ENCODE measurements at regions not wholly inside any gene's neighbourhood (a gene's known extent, or its start where the extent isn't known, plus 50 kb on each side); places are given as distances from the start of the nearest gene placed in this dataset.

DNA sequence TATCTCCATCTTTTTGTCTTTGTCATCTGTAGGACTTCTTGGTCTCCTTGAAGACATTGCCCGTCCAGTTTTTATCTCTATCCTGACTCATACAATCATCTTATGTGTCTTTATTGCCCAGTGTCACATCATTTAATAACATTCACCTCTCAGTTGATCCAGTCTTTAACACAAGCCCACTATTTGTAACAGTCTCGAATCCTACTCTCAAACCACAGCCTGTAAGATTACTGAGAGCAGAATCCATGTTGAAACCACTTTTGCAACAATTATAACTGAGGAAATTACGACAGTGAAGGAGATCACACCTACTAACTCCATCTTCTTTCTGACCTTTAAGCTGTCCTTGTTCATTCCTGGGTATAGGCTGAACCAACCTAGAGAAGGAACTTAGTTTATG, 1206.0 kb upstream of the ZEB2 start:
- DNase-seq (ENCODE audit: low read depth in 3 of 3), result no peak

DNA sequence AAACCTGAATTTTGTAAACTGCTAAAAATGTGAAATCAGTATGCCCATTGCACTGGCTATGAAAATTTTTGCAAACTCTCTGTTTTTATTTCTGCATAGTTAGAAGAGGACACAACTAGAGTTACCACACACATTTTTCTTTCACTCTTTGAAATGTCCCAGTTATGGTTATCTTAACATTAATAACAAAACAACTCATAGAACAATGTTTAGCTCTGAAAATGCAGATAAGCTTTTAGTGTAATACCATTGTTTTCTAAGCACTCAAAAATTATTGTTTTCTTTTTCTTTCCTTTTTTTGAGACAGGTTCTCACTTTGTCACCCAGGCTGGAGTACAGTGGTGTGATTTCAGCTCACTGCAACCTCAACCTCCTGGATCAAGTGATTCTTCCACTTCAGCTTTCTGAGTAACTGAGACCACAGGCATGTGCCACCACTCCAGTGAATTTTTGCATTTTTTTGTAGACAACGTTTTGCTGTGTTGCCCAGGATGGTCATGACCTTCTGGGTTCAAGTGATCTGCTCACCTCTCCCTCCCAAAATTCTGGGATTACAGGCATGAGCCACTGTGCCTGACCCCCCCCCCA, 1204.5 kb upstream of the ZEB2 start:
- DNase-seq (ENCODE audit: low read depth in 3 of 3), result no peak

DNA sequence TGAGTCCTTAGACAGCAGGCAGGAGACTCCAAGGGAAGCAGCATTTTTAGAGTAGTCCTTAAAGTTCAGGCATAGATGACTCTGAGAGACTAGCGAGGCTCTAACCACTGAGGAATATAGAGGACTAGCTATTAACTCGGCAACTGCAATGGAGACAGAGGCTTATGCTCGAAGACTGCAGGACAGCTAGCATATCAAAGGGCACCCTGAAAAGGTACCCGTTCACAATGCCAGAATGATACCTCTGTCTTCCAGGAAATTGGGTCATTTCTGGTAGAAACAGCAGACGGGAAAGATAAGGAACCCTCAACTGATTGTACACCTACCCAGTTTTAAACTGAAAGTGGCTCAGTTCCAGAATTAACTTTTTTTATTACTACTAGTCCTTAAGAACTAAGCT, 1204.0 kb upstream of the ZEB2 start:
- DNase-seq (ENCODE audit: low read depth in 3 of 3), result no peak

DNA sequence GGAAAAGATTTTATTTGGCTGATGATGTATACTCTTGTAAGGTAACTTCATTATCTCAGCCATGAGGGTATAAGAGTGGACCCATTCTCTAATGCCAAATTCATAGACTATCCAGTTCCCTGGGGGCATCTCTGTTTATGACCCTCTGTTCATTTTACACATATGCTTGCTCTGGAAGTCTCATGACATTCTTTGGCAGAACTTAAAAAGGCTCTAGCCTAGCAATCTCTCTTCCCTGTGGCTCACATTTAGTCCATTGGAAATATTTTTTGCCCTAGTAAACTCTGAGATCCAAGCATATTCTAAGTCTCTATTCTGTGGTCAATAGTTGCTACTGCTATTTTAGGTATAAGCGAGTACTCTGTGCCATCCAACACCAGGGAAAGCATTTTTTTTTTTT, 1201.8 kb upstream of the ZEB2 start:
- DNase-seq (ENCODE audit: low read depth in 3 of 3), result no peak

DNA sequence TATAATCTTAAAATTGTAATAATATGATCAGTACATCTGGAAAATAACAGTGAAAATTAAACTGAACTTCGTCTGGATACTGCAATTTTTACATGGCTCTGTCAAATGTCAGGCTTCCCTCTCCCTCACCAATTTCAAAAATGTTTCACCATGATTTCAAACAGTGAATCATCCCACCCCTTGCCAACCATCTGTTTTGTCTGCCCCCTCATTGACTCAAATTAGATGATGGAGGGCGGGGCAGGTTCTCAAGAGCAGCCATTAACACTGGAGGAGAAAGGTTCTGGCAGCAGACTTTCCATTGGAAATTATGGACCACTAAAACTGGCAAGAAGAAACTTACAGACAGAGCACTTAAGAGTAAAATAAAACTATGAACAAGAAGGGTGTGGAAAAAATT, 1195.7 kb upstream of the ZEB2 start:
- no peak for DNase-seq (ENCODE audit: low read depth in 3 of 3)

DNA sequence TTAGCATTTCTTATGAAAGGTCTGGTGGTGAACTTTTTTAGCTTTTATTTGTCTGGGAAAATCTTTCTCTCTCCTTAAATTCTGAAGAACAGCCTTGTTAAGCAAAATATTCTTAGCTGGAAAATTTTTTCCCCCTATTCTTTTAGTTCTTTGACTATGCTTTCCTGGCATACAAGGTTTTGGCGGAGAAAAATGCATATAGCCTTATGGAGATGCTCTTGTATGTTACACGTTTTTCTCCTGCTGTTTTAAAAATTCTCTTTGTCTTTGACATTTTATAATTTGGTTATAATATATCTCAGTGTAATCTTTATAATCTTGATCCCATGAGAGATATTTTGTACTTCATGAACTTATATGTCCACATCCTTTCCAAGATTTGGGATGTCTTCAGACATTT, 1190.4 kb upstream of the ZEB2 start:
- no peak for DNase-seq (ENCODE audit: low read depth in 3 of 3)

DNA sequence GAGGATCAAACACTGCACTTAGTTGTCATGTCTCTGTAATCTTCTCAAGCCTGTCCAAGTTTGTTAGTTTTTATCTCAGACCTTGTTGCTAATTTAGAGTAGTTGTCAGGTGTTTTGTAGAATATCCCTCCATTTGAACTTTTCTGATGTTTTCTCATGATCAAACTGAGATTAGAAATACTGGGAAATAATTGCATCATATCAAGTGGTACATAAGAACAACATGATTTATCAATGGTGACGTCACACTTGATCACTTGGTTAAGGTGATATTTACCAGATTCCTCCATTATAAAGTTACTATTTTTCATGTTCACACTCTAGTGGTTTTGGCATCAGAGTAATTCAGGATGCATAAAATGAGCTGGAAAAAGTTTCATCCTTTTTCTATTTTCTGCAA, 1182.4 kb upstream of the ZEB2 start:
- DNase-seq (ENCODE audit: low read depth in 3 of 3), result no peak

DNA sequence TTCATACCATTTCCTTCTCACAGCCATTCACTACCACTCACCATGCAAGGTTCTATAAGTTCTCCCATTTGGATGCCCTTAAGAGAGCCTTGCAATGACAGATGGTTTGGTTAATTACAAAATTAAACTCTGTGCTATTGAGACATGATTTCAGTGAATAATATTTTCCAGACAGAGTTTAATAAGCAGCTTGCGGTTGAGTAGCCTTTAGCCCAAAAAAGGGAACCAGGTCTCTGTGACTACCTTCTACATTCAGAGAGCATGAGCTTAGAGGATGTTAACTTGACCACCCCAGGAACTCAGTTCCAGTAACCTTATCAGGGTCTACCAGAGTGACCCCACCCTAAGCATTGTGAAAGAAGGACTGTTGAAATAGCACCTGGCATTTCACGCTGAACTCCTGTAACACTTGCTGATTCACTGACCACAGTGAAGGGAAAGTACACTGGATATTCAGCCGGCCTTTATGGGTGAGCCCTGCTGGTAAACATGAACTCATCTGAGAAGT, 1173.1 kb upstream of the ZEB2 start:
- DNase-seq (ENCODE audit: low read depth in 3 of 3), result no peak

DNA sequence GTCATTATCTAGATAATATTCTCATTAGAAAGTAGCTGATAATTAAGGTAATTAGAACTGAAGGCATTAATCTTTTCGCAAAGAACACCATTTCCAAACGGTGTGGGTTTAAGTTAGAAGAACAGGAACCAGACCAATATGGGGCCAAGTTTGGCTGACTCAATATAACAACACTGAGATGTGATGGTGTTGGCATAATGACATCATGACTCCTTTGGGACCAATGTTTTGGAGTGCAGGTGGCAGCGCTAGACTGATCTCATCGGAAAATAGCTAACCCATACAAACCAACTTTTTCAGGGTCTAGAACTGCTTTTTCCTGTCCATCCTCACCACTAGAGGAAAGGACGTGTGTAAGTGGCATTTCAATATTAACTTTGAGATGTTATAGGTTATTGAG, 1171.7 kb upstream of the ZEB2 start:
- DNase-seq (ENCODE audit: low read depth in 3 of 3), result no peak

DNA sequence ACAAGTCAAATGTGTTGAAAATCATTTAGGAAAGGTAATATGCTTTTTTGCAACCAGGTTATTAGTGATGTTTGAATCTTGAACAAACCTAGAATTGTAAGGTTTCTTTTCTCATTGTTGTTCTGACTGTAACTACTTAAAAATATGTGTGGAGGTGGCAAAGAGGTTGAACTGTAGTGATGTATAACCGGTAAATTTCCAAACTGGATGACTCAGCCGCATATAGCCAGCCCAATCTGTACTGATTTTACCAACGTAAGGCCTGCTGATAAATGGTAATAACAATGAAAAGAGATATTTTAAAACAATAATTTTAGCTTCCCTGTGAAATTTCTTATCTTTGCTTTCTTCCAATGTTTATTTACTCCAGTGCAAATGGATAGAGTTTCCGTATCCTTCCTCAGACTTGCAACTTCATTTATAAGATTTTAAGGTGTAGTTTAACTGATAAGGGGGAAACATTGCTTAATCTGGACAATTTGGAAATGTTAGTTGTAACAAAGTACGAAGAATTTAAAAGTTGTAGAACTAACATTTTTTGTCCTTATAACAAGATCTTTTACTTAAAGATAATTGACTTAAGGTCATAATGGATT, 1170.4 kb upstream of the ZEB2 start:
- no peak for DNase-seq (ENCODE audit: low read depth in 3 of 3)

DNA sequence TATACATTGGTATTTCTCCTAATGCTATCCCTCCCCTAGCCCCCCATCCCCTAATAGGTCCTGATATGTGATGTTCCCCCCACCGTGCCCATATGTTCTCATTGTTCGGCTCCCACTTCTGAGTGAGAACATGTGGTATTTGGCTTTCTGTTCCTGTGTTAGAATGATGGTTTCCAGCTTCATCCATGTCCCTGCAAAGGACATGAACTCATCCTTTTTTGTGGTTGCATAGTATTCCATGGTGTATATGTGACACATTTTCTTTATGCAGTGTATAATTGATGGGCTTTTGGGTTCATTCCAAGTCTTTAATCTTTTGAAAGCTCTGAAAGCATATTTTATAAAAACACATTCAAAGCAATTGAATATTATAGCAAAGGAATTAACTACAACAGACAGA, 1169.4 kb upstream of the ZEB2 start:
- DNase-seq (ENCODE audit: low read depth in 3 of 3), result no peak

DNA sequence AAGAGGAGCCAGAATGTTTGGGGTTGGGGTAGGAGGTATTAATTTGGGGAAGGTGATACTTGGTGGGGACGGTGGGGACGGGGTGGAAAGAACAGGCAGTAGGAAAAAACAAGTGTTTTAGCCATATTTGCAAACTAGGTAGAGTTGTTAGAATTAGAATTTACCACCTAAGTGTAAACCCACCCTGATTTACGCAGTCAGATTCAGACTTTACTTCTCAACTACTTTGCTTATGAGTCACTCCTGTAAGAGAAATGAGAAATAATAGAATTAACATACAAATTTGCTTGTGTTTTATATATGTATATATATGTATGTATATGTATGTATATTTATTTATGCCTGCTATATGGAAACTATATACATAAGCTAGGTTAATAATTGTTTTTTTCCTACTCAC, 1168.2 kb upstream of the ZEB2 start:
- DNase-seq (ENCODE audit: low read depth in 3 of 3), result no peak

DNA sequence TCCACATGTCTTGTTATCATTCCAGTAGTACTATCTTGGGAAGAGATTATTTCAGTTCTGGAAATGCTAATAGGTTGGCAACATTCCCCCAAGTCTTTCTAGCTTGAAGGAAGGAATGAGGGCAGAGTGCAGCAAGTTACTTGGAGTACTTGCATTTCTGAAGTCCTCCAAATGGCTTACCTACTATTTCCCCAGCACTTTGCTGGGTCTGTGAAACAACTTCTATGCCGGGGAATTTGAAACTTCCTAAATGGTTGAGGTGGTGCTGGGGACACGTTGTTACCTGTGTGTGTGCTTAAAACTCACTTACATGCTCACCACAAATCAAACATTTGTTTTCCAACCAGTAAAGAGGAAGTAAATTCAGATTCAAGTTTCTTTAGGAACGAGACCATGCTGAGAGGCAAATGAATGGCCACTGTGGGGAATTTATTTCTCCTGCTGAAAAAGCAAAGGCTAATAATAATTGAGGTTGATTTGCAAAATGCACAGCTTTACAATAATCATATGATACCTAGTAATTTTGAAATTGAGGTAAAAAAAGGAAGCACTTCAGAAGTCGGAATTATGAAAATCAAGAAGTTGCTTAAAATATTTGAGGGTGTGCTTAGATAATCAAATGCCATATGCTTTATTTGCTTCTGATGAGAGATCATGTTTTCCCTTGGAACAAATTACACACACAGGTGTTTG, 1167.7 kb upstream of the ZEB2 start:
- DNase-seq (ENCODE audit: low read depth in 3 of 3), result no peak

DNA sequence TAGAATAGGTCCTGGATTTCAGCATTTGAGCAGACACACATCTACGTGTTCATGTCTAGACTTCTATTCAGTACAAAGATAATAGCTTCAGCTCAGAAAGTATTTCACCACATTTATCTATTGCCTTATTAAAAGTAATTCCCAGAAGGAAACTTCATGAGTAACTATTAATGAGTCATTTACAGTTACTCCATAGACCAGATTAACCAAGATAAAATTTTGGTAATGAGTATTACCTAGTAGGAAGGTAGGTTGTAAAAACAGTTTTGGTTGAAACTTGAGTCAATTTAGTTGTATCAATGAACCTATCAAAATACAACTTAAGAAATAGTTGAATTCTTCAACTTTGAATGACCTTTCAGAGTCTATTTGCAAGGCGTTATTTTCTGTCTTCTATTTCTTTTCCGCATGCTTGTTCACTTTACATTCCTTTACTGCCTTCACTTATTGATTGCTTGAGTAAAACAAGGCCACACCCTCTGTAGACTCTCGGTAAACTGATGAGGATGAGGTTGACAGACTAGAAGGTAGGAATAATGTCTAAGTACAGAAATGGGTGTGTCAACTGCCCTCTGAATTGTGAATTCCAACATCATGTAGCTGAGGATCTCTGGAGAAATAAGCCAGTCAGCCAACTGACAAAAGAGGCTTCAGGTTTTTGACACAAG, 1165.6 kb upstream of the ZEB2 start:
- DNase-seq (ENCODE audit: low read depth in 3 of 3), result no peak

DNA sequence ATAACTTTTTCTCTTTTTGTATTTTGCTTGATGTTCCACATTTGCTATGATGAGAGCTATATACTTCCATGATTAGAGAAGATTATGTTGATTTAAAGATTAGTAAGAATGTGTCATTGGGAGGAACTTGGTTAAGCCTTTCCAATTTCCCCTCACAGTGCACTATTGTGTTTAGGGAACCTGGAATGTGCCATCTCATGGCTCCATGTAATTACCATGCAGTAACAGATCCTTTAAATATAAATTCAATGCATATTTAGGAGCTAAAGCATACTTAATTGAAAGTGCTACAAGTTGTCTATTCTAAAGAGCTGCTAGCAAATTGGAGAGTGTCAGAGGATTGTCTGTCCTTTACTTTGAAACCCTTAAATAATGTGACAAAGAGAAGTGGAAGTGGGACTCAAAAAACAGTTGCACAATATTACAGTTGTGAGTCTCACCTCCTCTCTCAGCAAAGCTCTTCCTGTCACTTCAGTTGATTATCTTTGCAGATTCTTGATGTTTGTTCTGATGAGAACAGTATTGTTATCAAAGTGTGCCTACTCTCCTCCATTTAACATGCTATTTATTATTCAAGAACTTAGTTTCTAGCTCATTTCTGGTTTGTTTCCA, 1162.7 kb upstream of the ZEB2 start:
- no peak for DNase-seq (ENCODE audit: low read depth in 3 of 3)

DNA sequence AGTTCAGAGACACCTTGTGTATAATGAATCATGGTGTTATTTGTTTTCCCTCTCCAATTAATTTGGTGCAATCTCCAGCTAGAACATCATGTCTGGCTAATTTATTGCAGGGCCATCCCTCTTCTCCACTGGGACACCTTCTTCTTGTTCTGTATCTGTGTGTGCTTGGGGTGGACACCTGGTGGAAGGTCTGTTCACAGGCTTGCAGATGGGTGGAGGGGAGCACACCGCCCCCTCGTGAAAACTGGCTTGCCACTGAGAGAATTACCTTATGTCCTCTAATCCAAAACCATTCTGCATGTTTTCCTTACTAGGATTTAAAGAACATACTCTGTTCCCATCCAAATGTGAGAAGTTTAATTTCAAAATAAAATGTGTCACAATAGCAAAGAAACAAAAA, 1160.4 kb upstream of the ZEB2 start:
- no peak for DNase-seq (ENCODE audit: low read depth in 3 of 3)

DNA sequence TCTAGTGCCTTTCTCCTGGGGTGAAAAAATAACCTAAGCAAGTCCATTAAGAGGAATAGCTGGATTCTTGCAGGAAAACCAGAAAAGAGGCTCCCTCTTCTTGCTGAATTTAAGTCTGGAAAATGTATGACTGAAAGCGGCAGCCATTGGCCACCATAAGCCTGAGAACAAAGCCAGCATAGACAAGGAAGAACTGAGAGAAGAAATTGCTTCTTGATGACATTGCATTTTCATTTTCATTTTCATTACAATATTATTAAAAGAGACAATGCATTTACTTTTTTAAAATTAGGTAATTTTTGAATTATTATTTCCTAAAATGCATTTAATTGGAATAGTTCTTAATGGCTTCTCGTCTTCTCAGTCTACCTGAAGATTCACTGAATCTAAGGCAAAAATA, 1157.5 kb upstream of the ZEB2 start:
- no peak for DNase-seq (ENCODE audit: low read depth in 3 of 3)

DNA sequence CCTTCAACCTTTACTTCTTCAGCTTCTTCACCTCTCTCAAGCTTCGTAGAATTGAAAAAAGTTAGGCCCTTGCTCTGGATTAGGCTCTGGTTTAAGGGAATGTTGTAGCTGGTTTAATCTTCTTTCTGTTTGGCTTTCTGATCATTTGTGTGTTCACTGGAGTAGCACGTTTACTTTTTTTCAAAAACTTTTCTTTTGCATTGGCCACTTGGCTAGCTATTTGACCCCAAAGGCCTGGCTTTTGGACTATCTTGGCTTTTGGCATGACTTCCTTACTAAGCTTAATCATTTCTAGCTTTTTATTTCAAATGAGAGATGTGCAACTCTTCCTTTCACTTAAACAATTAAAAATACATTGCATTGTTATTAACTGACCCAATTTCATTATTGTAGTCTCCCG, 1154.8 kb upstream of the ZEB2 start:
- no peak for DNase-seq (ENCODE audit: low read depth in 3 of 3)

DNA sequence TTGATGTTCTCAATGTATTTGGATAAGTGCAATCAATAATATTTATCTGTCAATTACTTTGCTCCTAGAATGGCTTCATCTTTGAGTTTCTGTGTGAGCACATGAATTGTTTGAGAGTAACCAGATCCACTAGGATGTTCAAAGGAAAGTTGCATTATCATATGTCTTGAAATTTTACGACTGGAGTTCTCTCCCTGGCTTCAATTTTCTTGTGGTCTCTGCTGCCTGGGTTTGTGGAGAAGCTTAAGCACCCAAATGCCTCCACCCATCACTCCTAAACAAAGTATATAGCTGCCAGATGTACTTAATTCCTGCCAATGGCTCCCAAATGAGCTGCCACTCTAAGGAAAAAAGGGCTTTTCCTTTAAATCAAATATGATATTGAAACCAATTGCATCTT, 1149.4 kb upstream of the ZEB2 start:
- no peak for DNase-seq (ENCODE audit: low read depth in 3 of 3)

DNA sequence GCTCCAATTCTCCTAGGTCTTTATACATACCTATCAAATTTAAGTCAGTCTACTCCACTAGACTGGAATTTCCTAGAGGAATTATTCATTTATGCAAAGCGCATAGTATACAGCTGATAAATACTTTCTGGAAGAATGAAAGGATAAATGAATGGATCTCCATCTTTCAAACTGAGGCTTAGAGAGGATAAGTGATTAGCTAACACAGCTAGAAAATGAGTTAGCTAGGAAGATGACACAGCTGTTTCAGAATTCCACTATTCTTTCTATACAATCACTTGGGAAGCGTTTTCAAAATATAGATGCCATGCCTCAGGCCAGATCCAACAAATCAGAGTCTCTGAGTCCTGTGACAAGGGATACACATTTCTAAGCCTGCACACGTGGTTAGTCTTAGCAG, 1146.6 kb upstream of the ZEB2 start:
- no peak for DNase-seq (ENCODE audit: low read depth in 3 of 3)

DNA sequence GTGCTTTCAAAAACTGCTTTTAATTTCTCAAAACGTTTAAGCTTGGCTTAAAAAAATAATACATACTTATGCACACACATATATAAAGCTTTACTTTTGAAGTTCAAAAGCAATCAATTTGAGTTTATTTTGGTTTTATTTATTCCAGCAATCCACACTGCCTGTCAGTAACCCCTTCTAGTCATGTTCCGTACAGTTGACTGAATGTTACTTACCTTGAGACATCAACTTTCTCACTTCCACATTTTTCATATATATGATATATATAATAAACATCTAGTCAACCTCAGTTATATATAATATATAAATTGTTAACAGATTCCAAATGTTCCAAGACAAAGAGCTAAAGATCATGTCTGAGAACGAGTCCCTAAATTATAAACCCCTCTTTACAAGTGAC, 1137.3 kb upstream of the ZEB2 start:
- DNase-seq (ENCODE audit: low read depth in 3 of 3), result no peak

DNA sequence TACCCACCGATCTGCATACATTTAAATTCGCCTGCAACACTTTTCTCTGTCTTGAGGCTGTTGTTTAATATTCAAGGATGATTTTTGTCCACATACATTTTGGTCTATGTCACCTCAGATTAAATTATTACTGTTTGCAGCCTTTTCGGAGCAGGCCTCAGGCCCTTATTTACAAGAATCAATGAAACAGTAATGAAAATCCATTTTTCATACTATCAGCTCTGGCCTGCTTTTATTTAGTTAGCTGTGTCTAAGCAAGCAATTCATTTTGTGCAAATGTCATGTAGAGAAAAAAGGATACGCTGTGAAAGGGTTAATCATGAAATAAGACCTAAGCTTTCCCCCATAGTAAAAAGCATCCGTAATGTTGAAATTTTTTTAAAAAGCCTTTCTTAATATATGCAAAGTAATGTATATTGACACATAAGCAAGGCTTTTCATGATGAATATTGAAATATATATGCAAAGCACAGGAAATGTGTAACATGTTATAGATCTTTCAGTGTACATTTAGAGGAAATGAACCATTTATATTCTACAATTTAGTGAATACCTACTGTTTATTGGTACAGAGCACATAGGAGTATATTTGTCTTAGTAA, 1135.3 kb upstream of the ZEB2 start:
- DNase-seq (ENCODE audit: low read depth in 3 of 3), result no peak
